GM23248 (cell line): ENCODE measurements at regions not wholly inside any gene's neighbourhood (a gene's known extent, or its start where the extent isn't known, plus 50 kb on each side); places are given as distances from the start of the nearest gene placed in this dataset.

Experiments used
- DNase-seq: peaks from one replicate; pipeline ENCODE4 v3.0.0-alpha.2; 2015
- H2AFZ ChIP-seq: fragments of 200-600 bp; sonication (generic); 2 replicates; pipeline ENCODE4 v1.6.1; 2016; ENCODE audit warnings: antibody characterized with exemption
- H3F3A ChIP-seq: fragments of 200-600 bp; sonication (generic); 2 replicates; pipeline ENCODE4 v1.6.1; 2016; ENCODE audit warnings: mild to moderate bottlenecking, antibody characterized with exemption, mixed run types; ENCODE audit not compliant: insufficient read depth
- H3K27ac ChIP-seq: fragments of 200-600 bp; sonication (generic); 2 replicates; pipeline ENCODE4 v1.5.1; 2016; ENCODE audit warnings: mild to moderate bottlenecking
- H3K27me3 ChIP-seq: fragments of 200-600 bp; sonication (generic); replicated peaks from 2 replicates; pipeline ENCODE4 v1.6.1; 2016; ENCODE audit warnings: mild to moderate bottlenecking; ENCODE audit not compliant: insufficient read depth
- H3K36me3 ChIP-seq: fragments of 200-600 bp; sonication (generic); 2 replicates; pipeline ENCODE4 v1.6.1; 2016; ENCODE audit warnings: low read depth, mild to moderate bottlenecking
- H3K4me1 ChIP-seq: fragments of 200-600 bp; sonication (generic); 2 replicates; pipeline ENCODE4 v1.6.1; 2016; ENCODE audit warnings: mild to moderate bottlenecking; ENCODE audit not compliant: insufficient read depth
- H3K4me2 ChIP-seq: fragments of 200-600 bp; sonication (generic); one replicate; pipeline ENCODE4 v1.6.1; 2016; ENCODE audit warnings: mild to moderate bottlenecking; ENCODE audit not compliant: unreplicated experiment
- H3K4me3 ChIP-seq: fragments of 200-600 bp; sonication (generic); 2 replicates; pipeline ENCODE4 v1.5.1; 2016; ENCODE audit warnings: mild to moderate bottlenecking
- H3K79me2 ChIP-seq: fragments of 200-600 bp; sonication (generic); 2 replicates; pipeline ENCODE4 v1.6.1; 2016; ENCODE audit warnings: mild to moderate bottlenecking; ENCODE audit not compliant: insufficient read depth
- H3K9ac ChIP-seq: fragments of 200-600 bp; sonication (generic); 2 replicates; pipeline ENCODE4 v1.6.1; 2016; ENCODE audit warnings: mild to moderate bottlenecking
- H3K9me2 ChIP-seq: fragments of 200-600 bp; sonication (generic); 2 replicates; pipeline ENCODE4 v1.6.1; 2016; ENCODE audit warnings: mixed run types, mild to moderate bottlenecking, moderate library complexity; ENCODE audit not compliant: insufficient read depth
- H3K9me3 ChIP-seq: fragments of 200-600 bp; sonication (generic); one replicate; pipeline ENCODE4 v1.6.1; 2017; ENCODE audit warnings: low read depth
- H4K20me1 ChIP-seq: fragments of 200-600 bp; sonication (generic); 2 replicates; pipeline ENCODE4 v1.6.0; 2016; ENCODE audit not compliant: insufficient read depth
- EZH2 ChIP-seq: fragments of 200-600 bp; sonication (generic); IDR thresholded peaks from 2 replicates; pipeline ENCODE4 v1.6.1; 2018; ENCODE audit warnings: antibody characterized with exemption, mild to moderate bottlenecking; ENCODE audit not compliant: insufficient read depth, poor library complexity, severe bottlenecking
- EZH2phosphoT487 ChIP-seq: fragments of 200-600 bp; sonication (generic); IDR thresholded peaks from 2 replicates; pipeline ENCODE4 v1.6.1; 2018; ENCODE audit warnings: antibody characterized with exemption, moderate library complexity, mild to moderate bottlenecking, low read depth; ENCODE audit not compliant: insufficient read depth
- WGBS, 2 experiments: methylation state at CpG; one replicate each; pipeline ENCODE4 v1.1.6; 2015 to 2017; ENCODE audit warnings: low lambda C conversion rate in 2 of 2, low coverage in 1 of 2; ENCODE audit errors: missing lambda C conversion rate in 2 of 2; 5-methylcytosine and 5-hydroxymethylcytosine counted together
- in situ Hi-C: fragments of 300-500 bp; cut with MboI; formaldehyde crosslinking; loops from 2 replicates; pipeline ENCODE4 v1.15.0; 2020

GRCh38 chr1:110280804-110281203 is 58.4 kb upstream of the RBM15 start:
- no peak overlapping the region for H3K27ac ChIP-seq
- TF ChIP-seq EZH2 (no peak), EZH2phosphoT487 (no peak)
- no peaks in the 10 kb centered on the region for H3K27me3 ChIP-seq
- 49 to 53% methylated on average over 5 of the region's 5 CpGs for WGBS, 2 experiments
- no peak overlapping the region for H2AFZ ChIP-seq
- H3K79me2 ChIP-seq: no peaks in the 10 kb centered on the region
- no peak for DNase-seq
- no peak overlapping the region for H3K9ac ChIP-seq
- no peaks in the 10 kb centered on the region for H3K9me3 ChIP-seq
- no peaks in the 10 kb centered on the region for H3K36me3 ChIP-seq
- no peak overlapping the region for H3K4me2 ChIP-seq
- H4K20me1 ChIP-seq: no peaks in the 10 kb centered on the region
- H3K4me1 ChIP-seq: 0 out of 2 replicates have a peak, but pooled peaks cover 12% of the 10 kb centered on the region
- H3K9me2 ChIP-seq: no peaks in the 10 kb centered on the region
- in situ Hi-C loops: no loop called here
- no peak overlapping the region for H3K4me3 ChIP-seq
- H3F3A ChIP-seq: peaks cover 4% of the 10 kb centered on the region; the same call in 1 of the 2 replicates

- 85 to 86% methylated on average over 5 to 6 of the region's 6 CpGs for WGBS, 2 experiments
- Histone ChIP-seq H3K4me3 (no peak overlapping the region), H3K27me3 (no peaks in the 10 kb centered on the region), H4K20me1 (no peaks in the 10 kb centered on the region), H3K4me2 (no peak overlapping the region), H3K9ac (no peak overlapping the region), H3K36me3 (no peaks in the 10 kb centered on the region), H2AFZ (no peak overlapping the region), H3K4me1 (0 out of 2 replicates have a peak, but pooled peaks cover 12% of the 10 kb centered on the region), H3K27ac (no peak overlapping the region), H3K9me2 (no peaks in the 10 kb centered on the region), H3F3A (peaks cover 4% of the 10 kb centered on the region; the same call in 1 of the 2 replicates), H3K79me2 (no peaks in the 10 kb centered on the region), H3K9me3 (no peaks in the 10 kb centered on the region)
- in situ Hi-C loops: no loop called here
- TF ChIP-seq EZH2phosphoT487 (no peak), EZH2 (no peak)
- peak; percentile 42 for DNase-seq
Observed at GRCh38 chr1:110281363-110282290, 57.5 kb upstream of the RBM15 start.

GRCh38 chr1:110282395-110282794 is 56.8 kb upstream of the RBM15 start:
- no peaks in the 10 kb centered on the region for H4K20me1 ChIP-seq
- H3K9me3 ChIP-seq: no peaks in the 10 kb centered on the region
- no peaks in the 10 kb centered on the region for H3K79me2 ChIP-seq
- no peaks in the 10 kb centered on the region for H3K27me3 ChIP-seq
- in situ Hi-C loops: no loop called here
- peaks cover 4% of the 10 kb centered on the region; the same call in 1 of the 2 replicates for H3F3A ChIP-seq
- TF ChIP-seq EZH2 (no peak), EZH2phosphoT487 (no peak)
- no peaks in the 10 kb centered on the region for H3K36me3 ChIP-seq
- no peaks in the 10 kb centered on the region for H3K9me2 ChIP-seq
- WGBS, 2 experiments: 81 to 85% methylated on average over 3 of the region's 3 CpGs
- no peak overlapping the region for H2AFZ ChIP-seq
- 0 out of 2 replicates have a peak, but pooled peaks cover 12% of the 10 kb centered on the region for H3K4me1 ChIP-seq
- no peak overlapping the region for H3K9ac ChIP-seq
- H3K4me3 ChIP-seq: no peak overlapping the region
- H3K4me2 ChIP-seq: no peak overlapping the region
- no peak overlapping the region for H3K27ac ChIP-seq
- no peak for DNase-seq

- in situ Hi-C loops: no loop called here
- Histone ChIP-seq H3K4me2 (no peak overlapping the region), H3K36me3 (no peaks in the 10 kb centered on the region), H3K4me3 (no peak overlapping the region), H3K9ac (no peak overlapping the region), H3K9me3 (no peaks in the 10 kb centered on the region), H3K4me1 (0 out of 2 replicates have a peak, but pooled peaks cover 12% of the 10 kb centered on the region), H4K20me1 (no peaks in the 10 kb centered on the region), H3K27ac (no peak overlapping the region), H3K27me3 (no peaks in the 10 kb centered on the region), H2AFZ (no peak overlapping the region), H3F3A (peaks cover 4% of the 10 kb centered on the region; the same call in 1 of the 2 replicates), H3K9me2 (no peaks in the 10 kb centered on the region), H3K79me2 (no peaks in the 10 kb centered on the region)
- 77 to 85% methylated on average over 1 of the region's 1 CpG for WGBS, 2 experiments
- DNase-seq: peak; percentile 51
- TF ChIP-seq EZH2phosphoT487: no peak
- TF ChIP-seq EZH2: no peak
Observed at GRCh38 chr1:110283677-110284076, 55.5 kb upstream of the RBM15 start.
